Inferior parietal cortex (tissue), 1 donor: ENCODE measurements at regions not wholly inside any gene's neighbourhood (a gene's known extent, or its start where the extent isn't known, plus 50 kb on each side); places are given as distances from the start of the nearest gene placed in this dataset.
"Not testable (repeated sequence)": the region's sequence is repeated elsewhere in the genome, so short reads cannot be mapped to it uniquely, and the experiment has no call there.

ENCODE experiments used
- DNase-seq: peaks from one replicate; pipeline ENCODE4 v3.0.0-alpha.2; 2016; ENCODE audit errors: extremely low spot score

GRCh38 chrX:115402299-115402698 lies 112.8 kb downstream of the LUZP4 start:
- DNase-seq: no peak

- DNase-seq: no peak
These were observed 119.4 kb downstream of the LUZP4 start for GRCh38 chrX:115408771-115409400.

- DNase-seq: no peak
These were observed 120.0 kb downstream of the LUZP4 start for GRCh38 chrX:115409551-115409950.

- no peak for DNase-seq
These were observed 121.4 kb downstream of the LUZP4 start for GRCh38 chrX:115410731-115411428.

GRCh38 chrX:115413246-115413878 lies 123.8 kb downstream of the LUZP4 start:
- no peak for DNase-seq

- no peak for DNase-seq
These were observed 129.6 kb downstream of the LUZP4 start for GRCh38 chrX:115419069-115419468.

- no peak for DNase-seq
These were observed 133.6 kb downstream of the LUZP4 start for GRCh38 chrX:115423086-115423485.

- DNase-seq: no peak
These were observed 135.6 kb upstream of the PLS3 start for GRCh38 chrX:115425359-115425758.

GRCh38 chrX:115427861-115428410 lies 133.0 kb upstream of the PLS3 start:
- no peak for DNase-seq

GRCh38 chrX:115434834-115435233 lies 126.1 kb upstream of the PLS3 start:
- not testable (repeated sequence) for DNase-seq

GRCh38 chrX:115437841-115438595 lies 123.0 kb upstream of the PLS3 start:
- no peak for DNase-seq

- DNase-seq: no peak
These were observed 112.8 kb upstream of the PLS3 start for GRCh38 chrX:115448146-115448545.

GRCh38 chrX:115449742-115450141 lies 111.2 kb upstream of the PLS3 start:
- no peak for DNase-seq

- no peak for DNase-seq
These were observed 108.7 kb upstream of the PLS3 start for GRCh38 chrX:115452251-115452650.

- DNase-seq: no peak
These were observed 100.8 kb upstream of the PLS3 start for GRCh38 chrX:115459883-115460880.

GRCh38 chrX:115462406-115462805 lies 98.6 kb upstream of the PLS3 start:
- DNase-seq: no peak

- DNase-seq: no peak
These were observed 93.0 kb upstream of the PLS3 start for GRCh38 chrX:115467961-115468360.

GRCh38 chrX:115472131-115472530 lies 88.8 kb upstream of the PLS3 start:
- no peak for DNase-seq

GRCh38 chrX:115486510-115486909 lies 74.5 kb upstream of the PLS3 start:
- DNase-seq: no peak

- DNase-seq: no peak
These were observed 73.4 kb upstream of the PLS3 start for GRCh38 chrX:115487608-115488007.

- no peak for DNase-seq
These were observed 70.2 kb upstream of the PLS3 start for GRCh38 chrX:115490814-115491213.
